ENCODE measurements at regions not wholly inside any gene's neighbourhood (a gene's known extent, or its start where the extent isn't known, plus 50 kb on each side); places are given as distances from the start of the nearest gene placed in this dataset.

DNA sequence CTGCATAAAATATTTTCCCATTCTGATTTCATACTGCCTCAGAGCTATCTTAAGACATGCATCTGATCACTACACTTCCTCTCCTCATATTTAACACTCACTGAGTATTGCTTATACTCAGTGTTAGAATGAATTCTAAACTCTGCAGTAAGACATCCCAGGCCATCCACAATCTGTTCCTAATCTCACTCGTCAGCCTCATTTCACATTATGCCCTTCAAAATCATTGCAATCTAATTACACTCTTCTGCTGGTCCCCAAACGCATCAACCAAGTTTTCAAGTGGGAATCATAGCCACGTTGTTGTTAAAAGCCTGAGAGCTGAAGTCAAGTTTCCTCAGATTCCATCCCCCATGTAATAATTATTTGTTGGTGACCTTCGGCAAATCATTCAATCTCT, 1177.9 kb downstream of the ARAP2 start:
- DNase-seq (no peak), ATAC-seq (no peak)
- Mint-ChIP-seq H3K4me1 (no peaks in the 10 kb centered on the region), H3K27me3 (no peaks in the 10 kb centered on the region), H3K9me3 (ENCODE audit: low read depth) (no peaks in the 10 kb centered on the region), H3K27ac (no peak overlapping the region), H3K36me3 (ENCODE audit: low read depth) (no peaks in the 10 kb centered on the region), H3K4me3 (no peak overlapping the region)
- intact Hi-C loops (cut with DNase I, micrococcal nuclease), result no loop called here
- ChIA-PET CTCF (no interaction called here), POLR2A (interaction anchor here (0.8 kb wide), 1 partner anchor 832 kb away, joined by 4 read pairs; no protein-coding TSS in a partner anchor)

DNA sequence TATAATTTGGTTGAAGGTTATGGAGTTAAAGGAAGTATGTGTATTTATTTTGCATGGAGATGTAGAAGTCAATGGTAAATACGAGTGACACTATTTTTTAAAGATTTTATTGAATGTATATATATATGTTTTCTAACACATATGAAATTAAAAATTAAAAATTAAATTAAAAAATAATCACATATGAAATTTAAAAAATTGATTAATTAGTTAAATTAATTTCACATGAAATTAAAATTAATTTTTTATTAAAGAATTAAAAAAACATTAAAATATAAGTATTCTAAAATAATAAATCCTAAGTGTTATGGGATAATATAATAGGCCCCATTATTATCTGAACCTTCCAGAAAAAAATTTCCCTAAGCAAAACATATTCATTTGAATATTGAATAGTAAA, 1163.5 kb downstream of the ARAP2 start:
- Mint-ChIP-seq H3K9me3 (ENCODE audit: low read depth) (no peaks in the 10 kb centered on the region), H3K27ac (no peak overlapping the region), H3K4me1 (no peaks in the 10 kb centered on the region), H3K4me3 (no peak overlapping the region), H3K36me3 (ENCODE audit: low read depth) (no peaks in the 10 kb centered on the region), H3K27me3 (no peaks in the 10 kb centered on the region)
- CTCF ChIA-PET, result no interaction called here
- intact Hi-C loops (cut with DNase I, micrococcal nuclease), result no loop called here
- DNase-seq (no peak), ATAC-seq (no peak)
- POLR2A ChIA-PET, result no interaction called here

DNA sequence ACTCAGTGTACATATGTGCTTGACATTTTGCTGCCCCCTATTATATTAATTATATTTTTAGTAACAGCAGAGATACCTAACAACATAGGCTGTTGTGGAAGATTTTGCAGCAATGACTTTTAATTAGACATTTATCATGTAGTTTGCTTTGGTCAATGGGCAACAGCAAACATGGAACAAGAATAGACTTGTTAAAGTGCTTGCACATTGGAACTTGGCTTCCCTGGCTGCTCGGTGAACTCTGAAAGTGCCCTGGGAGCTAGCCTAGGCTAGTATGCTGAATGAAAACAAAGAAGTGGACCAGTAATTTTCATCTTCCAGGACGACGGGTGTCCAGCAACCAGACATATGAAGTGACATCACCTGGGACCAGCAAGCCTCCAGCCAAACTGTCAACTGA, 1157.1 kb downstream of the ARAP2 start:
- Mint-ChIP-seq H3K27me3 (no peaks in the 10 kb centered on the region), H3K4me3 (no peak overlapping the region), H3K4me1 (no peaks in the 10 kb centered on the region), H3K9me3 (ENCODE audit: low read depth) (no peaks in the 10 kb centered on the region), H3K36me3 (ENCODE audit: low read depth) (no peaks in the 10 kb centered on the region), H3K27ac (no peak overlapping the region)
- ChIA-PET CTCF (no interaction called here), POLR2A (no interaction called here)
- ATAC-seq (no peak), DNase-seq (no peak)
- intact Hi-C loops (cut with DNase I, micrococcal nuclease), result no loop called here

DNA sequence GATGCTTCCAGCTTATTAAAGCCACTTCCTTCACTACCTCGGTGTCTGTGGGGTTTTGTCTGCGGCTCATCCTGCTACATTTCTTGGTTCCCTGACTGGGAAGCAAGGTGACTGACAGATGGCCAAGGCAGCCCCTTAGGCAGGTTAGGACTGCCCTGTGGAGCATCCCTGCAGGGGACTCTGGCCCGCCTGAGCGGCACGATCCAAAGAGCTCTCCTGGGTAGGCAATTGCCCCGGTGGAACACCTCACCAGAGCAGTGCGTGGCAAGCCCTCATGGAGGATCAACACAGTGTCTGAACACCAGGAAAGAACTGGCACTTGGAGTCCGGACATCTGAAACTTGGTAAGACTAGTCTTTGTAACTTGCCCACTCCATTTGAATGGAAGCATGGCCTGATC, 1143.4 kb downstream of the ARAP2 start:
- Mint-ChIP-seq H3K27me3 (no peaks in the 10 kb centered on the region), H3K4me3 (no peak overlapping the region), H3K9me3 (ENCODE audit: low read depth) (no peaks in the 10 kb centered on the region), H3K36me3 (ENCODE audit: low read depth) (no peaks in the 10 kb centered on the region), H3K4me1 (no peaks in the 10 kb centered on the region), H3K27ac (no peak overlapping the region)
- DNase-seq (no peak), ATAC-seq (no peak)
- intact Hi-C loops (cut with DNase I, micrococcal nuclease), result no loop called here
- ChIA-PET CTCF (no interaction called here), POLR2A (no interaction called here)

DNA sequence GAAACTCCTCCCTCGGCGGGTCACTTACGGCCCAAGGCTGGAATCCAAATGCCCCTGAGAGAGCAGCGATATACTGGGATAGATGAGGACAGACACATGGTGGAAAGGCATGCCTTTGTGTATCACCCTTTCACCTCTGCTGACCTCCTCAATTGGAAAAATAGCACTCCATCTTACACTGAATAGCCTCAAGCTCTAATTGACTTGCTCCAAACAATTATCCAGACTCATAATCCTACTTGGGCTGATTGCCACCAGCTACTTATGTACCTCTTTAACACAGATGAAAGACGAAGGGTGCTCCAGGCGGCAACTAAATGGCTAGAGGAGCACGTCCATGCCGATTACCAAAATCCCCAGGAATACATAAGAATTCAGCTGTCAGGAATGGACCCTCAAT, 1142.2 kb downstream of the ARAP2 start:
- H3K4me3 Mint-ChIP-seq, result no peak overlapping the region
- ChIA-PET CTCF (no interaction called here), POLR2A (no interaction called here)
- no peaks in the 10 kb centered on the region for H3K9me3 Mint-ChIP-seq (ENCODE audit: low read depth)
- no peak for ATAC-seq
- H3K27me3 Mint-ChIP-seq, result no peaks in the 10 kb centered on the region
- no peak overlapping the region for H3K27ac Mint-ChIP-seq
- intact Hi-C loops (cut with DNase I, micrococcal nuclease), result no loop called here
- no peaks in the 10 kb centered on the region for H3K4me1 Mint-ChIP-seq
- no peaks in the 10 kb centered on the region for H3K36me3 Mint-ChIP-seq (ENCODE audit: low read depth)
- no peak for DNase-seq

DNA sequence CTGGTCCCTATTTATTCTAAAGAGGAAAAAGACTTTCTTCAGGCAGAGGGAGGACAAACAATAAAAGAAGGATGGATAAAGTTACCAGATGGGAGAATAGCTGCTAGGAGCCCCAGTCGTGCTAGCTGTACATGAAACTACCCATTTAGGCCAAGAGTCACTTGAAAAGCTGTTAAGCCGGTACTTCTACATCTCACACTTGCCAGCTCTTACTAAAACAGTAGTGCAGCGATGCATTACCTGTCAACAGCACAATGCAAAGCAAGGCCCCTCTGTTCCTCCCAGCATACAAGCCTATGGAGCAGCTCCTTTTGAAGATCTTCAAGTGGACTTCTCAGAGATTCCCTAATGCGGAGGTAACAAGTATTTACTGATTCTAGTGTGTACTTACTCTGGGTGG, 1138.8 kb downstream of the ARAP2 start:
- ChIA-PET POLR2A (no interaction called here), CTCF (no interaction called here)
- H3K27ac Mint-ChIP-seq, result no peak overlapping the region
- H3K27me3 Mint-ChIP-seq, result no peaks in the 10 kb centered on the region
- no peaks in the 10 kb centered on the region for H3K4me1 Mint-ChIP-seq
- no peaks in the 10 kb centered on the region for H3K9me3 Mint-ChIP-seq (ENCODE audit: low read depth)
- intact Hi-C loops (cut with DNase I, micrococcal nuclease), result no loop called here
- ATAC-seq (no peak), DNase-seq (no peak)
- no peaks in the 10 kb centered on the region for H3K36me3 Mint-ChIP-seq (ENCODE audit: low read depth)
- no peak overlapping the region for H3K4me3 Mint-ChIP-seq

DNA sequence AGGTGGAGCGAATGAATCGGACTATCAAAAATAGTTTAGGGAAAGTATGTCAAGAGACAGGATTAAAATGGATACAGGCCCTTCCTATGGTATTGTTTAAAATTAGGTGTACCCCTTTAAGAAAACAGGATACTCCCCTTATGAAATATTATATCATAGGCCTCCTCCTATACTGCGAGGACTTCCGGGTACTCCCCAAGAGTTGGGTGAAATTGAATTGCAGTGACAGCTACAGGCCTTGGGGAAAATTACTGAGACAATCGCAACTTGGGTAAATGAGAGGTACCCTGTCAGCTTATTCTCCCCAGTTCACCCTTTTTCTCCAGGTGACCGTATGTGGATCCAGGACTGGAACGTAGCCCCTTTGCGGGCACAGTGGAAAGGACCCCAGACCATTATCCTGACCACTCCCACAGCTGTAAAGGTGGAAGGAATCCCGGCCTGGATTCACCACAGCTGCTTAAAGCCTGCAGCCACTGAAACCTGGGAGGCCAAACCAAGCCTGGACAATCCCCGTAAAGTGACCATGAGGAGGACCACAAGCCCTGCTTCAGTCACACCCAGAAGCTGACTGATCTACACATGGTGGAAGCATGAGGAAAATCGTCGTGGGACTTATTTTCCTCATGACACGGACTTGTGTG, 1138.1 kb downstream of the ARAP2 start:
- intact Hi-C loops (cut with DNase I, micrococcal nuclease), result no loop called here
- CTCF ChIA-PET, result no interaction called here
- ATAC-seq, result no peak

DNA sequence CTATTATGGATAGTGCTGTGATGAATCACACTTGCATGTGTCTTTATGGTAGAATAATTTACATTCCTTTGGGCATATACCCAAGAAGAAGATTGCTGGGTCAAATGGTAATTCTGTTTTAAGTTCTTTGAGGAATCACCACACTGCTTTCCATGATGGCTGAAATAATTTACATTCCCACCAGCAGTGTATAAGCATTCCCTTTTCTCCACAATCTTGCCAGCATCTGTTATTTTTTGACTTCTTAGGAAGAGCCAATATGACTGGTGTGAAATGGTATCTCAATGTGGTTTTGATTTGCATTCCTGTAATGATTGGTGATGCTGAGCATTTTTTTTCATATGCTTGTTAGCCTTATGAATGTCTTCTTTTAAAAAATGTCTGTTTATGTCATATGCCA, 1120.2 kb downstream of the ARAP2 start:
- ChIA-PET POLR2A (no interaction called here), CTCF (no interaction called here)
- DNase-seq (no peak), ATAC-seq (no peak)
- H3K9me3 Mint-ChIP-seq (ENCODE audit: low read depth), result peaks cover 3% of the 10 kb centered on the region
- no peak overlapping the region for H3K4me3 Mint-ChIP-seq
- intact Hi-C loops (cut with DNase I, micrococcal nuclease), result no loop called here
- H3K27me3 Mint-ChIP-seq, result no peaks in the 10 kb centered on the region
- no peak overlapping the region for H3K27ac Mint-ChIP-seq
- no peaks in the 10 kb centered on the region for H3K4me1 Mint-ChIP-seq
- no peaks in the 10 kb centered on the region for H3K36me3 Mint-ChIP-seq (ENCODE audit: low read depth)

More for the DNA sequence above, 1138.1 kb downstream of the ARAP2 start:
- Mint-ChIP-seq H3K4me3 (no peak overlapping the region), H3K27ac (no peak overlapping the region), H3K27me3 (no peaks in the 10 kb centered on the region), H3K36me3 (ENCODE audit: low read depth) (no peaks in the 10 kb centered on the region), H3K9me3 (ENCODE audit: low read depth) (no peaks in the 10 kb centered on the region), H3K4me1 (no peaks in the 10 kb centered on the region)
- POLR2A ChIA-PET, result no interaction called here
- DNase-seq, result no peak

DNA sequence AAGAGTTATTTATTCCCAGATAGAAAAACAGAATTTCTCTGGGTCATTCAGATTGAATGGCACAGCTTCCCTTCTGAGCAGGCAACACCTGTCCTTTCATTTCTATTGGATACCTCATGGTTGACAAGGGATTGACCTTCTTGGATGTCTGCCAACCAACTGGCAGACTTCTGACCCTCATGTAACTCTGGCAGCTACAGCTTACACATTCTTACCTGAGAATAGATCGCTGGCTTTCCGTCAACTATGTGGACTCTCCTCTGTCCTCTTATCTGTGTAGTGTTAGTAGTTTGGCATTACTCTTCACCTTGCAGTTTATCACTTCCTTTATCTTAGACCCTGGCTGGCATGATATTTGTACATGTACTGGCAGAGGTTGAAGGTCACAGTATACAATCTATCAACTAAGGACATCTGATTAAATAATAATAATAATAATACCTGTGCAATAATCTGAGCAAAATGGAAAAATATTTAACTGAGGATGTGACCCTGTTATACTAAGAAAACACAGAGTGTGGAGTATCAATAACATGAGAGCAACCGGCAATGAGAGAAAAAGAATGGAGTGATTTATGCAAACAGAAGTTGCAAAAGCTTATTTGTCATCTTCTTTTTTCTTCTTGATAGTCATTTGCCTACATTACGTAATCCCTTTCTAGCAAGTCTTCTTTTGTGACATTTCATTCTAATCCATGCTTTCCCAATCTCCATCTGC, 1118.2 kb downstream of the ARAP2 start:
- ATAC-seq (no peak), DNase-seq (no peak)
- no peaks in the 10 kb centered on the region for H3K27me3 Mint-ChIP-seq
- no peaks in the 10 kb centered on the region for H3K36me3 Mint-ChIP-seq (ENCODE audit: low read depth)
- POLR2A ChIA-PET, result interaction anchor here (0.6 kb wide), 1 partner anchor 524 kb away, joined by 3 read pairs; no protein-coding TSS in a partner anchor
- no peak overlapping the region for H3K4me3 Mint-ChIP-seq
- H3K27ac Mint-ChIP-seq, result no peak overlapping the region
- CTCF ChIA-PET, result no interaction called here
- H3K9me3 Mint-ChIP-seq (ENCODE audit: low read depth), result peaks cover 3% of the 10 kb centered on the region
- intact Hi-C loops (cut with DNase I, micrococcal nuclease), result no loop called here
- H3K4me1 Mint-ChIP-seq, result no peaks in the 10 kb centered on the region

DNA sequence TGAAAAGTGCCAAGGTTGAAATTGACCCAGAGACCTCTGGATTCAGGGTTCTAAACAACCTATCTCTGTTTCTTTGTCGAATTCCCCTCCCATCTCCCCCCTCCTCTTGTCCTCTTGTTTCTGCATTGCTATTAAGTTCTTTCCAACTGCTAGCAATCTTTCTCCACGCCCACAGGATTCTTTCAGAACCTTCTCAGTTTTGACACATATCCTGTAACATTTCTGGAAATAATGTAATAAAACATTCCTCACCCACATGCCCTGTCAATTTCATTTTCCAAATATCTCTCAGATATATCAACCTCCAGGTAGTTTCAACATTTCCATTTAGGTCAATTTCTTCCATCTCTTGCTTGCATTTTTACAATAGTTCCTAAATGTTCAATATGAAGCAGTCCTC, 1105.9 kb downstream of the ARAP2 start:
- Mint-ChIP-seq H3K4me1 (no peaks in the 10 kb centered on the region), H3K4me3 (no peak overlapping the region), H3K27ac (no peak overlapping the region), H3K27me3 (no peaks in the 10 kb centered on the region), H3K36me3 (ENCODE audit: low read depth) (no peaks in the 10 kb centered on the region), H3K9me3 (ENCODE audit: low read depth) (peaks cover 4% of the 10 kb centered on the region)
- POLR2A ChIA-PET, result no interaction called here
- CTCF ChIA-PET, result no interaction called here
- ATAC-seq (no peak), DNase-seq (no peak)
- intact Hi-C loops (cut with DNase I, micrococcal nuclease), result no loop called here

DNA sequence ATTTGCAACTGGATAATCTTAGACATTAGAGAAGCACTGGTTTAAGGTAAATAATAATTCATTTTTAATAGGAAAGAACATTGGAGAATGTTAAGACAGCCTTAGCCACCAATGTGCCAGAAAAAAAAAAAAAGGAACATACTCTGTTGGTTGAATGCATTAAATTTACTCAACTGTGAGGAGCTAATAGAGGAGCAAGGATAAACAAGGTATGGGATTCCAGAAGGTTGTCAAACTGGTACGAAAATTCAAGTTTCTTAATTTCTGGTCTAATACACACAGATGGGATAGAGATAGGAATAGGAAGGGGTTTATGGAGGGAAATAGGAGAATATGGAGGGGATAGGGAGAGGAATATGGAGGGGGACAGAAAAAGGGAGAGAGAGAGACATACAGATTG, 1096.6 kb downstream of the ARAP2 start:
- Mint-ChIP-seq H3K27ac (no peak overlapping the region), H3K9me3 (ENCODE audit: low read depth) (peaks cover 4% of the 10 kb centered on the region), H3K4me3 (no peak overlapping the region), H3K36me3 (ENCODE audit: low read depth) (no peaks in the 10 kb centered on the region), H3K27me3 (no peaks in the 10 kb centered on the region), H3K4me1 (no peaks in the 10 kb centered on the region)
- intact Hi-C loops (cut with DNase I, micrococcal nuclease), result no loop called here
- ChIA-PET CTCF (no interaction called here), POLR2A (no interaction called here)
- ATAC-seq (no peak), DNase-seq (no peak)

DNA sequence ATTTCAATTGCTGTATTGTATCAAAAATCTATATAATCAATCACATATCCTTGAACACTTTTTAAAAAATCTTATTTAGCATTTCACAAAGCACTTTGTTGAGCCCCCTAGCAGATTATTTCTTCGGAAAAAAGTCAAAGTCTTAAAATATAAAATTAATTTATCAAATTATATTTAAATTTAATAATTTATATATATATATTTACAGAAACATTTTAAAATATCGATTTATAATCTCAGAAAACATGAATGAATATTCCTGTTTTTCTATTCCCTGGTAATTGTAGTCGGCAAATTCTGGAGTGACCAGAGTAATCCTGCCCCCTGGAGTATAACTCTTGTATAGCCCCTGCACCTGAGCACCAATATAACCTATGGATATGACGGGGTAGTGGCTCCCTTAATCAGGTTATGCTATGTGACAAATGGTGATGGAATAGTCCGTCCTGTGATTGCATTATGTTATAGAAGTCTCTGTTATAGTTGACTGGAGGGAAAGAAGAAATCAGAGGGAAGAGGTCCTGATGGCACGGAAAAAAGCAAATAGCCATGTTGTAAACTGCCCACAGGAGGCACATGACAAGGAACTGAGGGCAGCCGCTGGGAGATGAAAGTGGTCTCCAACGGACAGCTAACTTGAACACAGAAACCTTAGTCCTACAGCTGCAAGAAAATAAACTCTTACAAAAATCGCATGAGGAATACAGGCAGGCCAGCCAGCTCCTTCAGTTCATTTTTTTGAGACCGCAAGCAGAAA, 1092.3 kb downstream of the ARAP2 start:
- POLR2A ChIA-PET, result no interaction called here

More for the DNA sequence above, 1092.3 kb downstream of the ARAP2 start:
- Mint-ChIP-seq H3K4me1 (no peaks in the 10 kb centered on the region), H3K27ac (no peak overlapping the region), H3K9me3 (ENCODE audit: low read depth) (no peaks in the 10 kb centered on the region), H3K4me3 (no peak overlapping the region), H3K36me3 (ENCODE audit: low read depth) (no peaks in the 10 kb centered on the region), H3K27me3 (no peaks in the 10 kb centered on the region)
- intact Hi-C loops (cut with DNase I, micrococcal nuclease), result no loop called here
- ATAC-seq, result no peak
- DNase-seq, result peak; percentile 18
- CTCF ChIA-PET, result interaction anchor here (0.6 kb wide), 1 partner anchor 656 kb away, joined by 3 read pairs; no protein-coding TSS in a partner anchor
